Mesodermal cell (in vitro differentiated cells): ENCODE measurements at regions not wholly inside any gene's neighbourhood (a gene's known extent, or its start where the extent isn't known, plus 50 kb on each side); places are given as distances from the start of the nearest gene placed in this dataset.
"Not testable (repeated sequence)": the region's sequence is repeated elsewhere in the genome, so short reads cannot be mapped to it uniquely, and the experiment has no call there.

ENCODE experiments used
- H3K27ac ChIP-seq: 2 replicates; pipeline ENCODE4 v1.7.0; 2013; ENCODE audit warnings: mild to moderate bottlenecking, low read depth, low read length, moderate library complexity; ENCODE audit not compliant: severe bottlenecking
- H3K36me3 ChIP-seq: 2 replicates; pipeline ENCODE4 v1.7.1; 2013; ENCODE audit warnings: mild to moderate bottlenecking, low read length, moderate library complexity; ENCODE audit not compliant: control insufficient read depth, insufficient read depth
- H3K4me1 ChIP-seq: one replicate; pipeline ENCODE4 v1.7.1; 2013; ENCODE audit warnings: mild to moderate bottlenecking, low read length; ENCODE audit not compliant: insufficient read depth, control insufficient read depth, poor library complexity, severe bottlenecking
- H3K4me3 ChIP-seq: 2 replicates; pipeline ENCODE4 v1.7.0; 2013; ENCODE audit warnings: low read length, control low read depth, mild to moderate bottlenecking; ENCODE audit not compliant: insufficient read depth, poor library complexity, severe bottlenecking; ENCODE audit errors: extremely low read depth
- H3K9me3 ChIP-seq: 2 replicates; pipeline ENCODE4 v1.7.1; 2013; ENCODE audit warnings: mild to moderate bottlenecking, low read length, moderate library complexity; ENCODE audit not compliant: control insufficient read depth
- WGBS, 2 experiments: methylation state at CpG; one replicate each; pipeline ENCODE4 v1.1.5; 2013; ENCODE audit warnings: missing lambda C conversion rate in 2 of 2; ENCODE audit not compliant: insufficient coverage in 2 of 2; 5-methylcytosine and 5-hydroxymethylcytosine counted together

- WGBS, 2 experiments: no CpG with 5 or more reads among the region's 1 CpG
- not testable (repeated sequence) for H3K4me1 ChIP-seq, H3K4me3 ChIP-seq, H3K36me3 ChIP-seq, H3K9me3 ChIP-seq, H3K27ac ChIP-seq
Observed at GRCh38 chr2:87424763-87425154, 323.1 kb upstream of the PLGLB2 start.

GRCh38 chr2:87425191-87425590 is 322.7 kb upstream of the PLGLB2 start:
- H3K9me3 ChIP-seq, H3K27ac ChIP-seq, H3K36me3 ChIP-seq, H3K4me1 ChIP-seq, H3K4me3 ChIP-seq: not testable (repeated sequence)
- WGBS, 2 experiments: no CpG with 5 or more reads among the region's 3 CpGs

DNA sequence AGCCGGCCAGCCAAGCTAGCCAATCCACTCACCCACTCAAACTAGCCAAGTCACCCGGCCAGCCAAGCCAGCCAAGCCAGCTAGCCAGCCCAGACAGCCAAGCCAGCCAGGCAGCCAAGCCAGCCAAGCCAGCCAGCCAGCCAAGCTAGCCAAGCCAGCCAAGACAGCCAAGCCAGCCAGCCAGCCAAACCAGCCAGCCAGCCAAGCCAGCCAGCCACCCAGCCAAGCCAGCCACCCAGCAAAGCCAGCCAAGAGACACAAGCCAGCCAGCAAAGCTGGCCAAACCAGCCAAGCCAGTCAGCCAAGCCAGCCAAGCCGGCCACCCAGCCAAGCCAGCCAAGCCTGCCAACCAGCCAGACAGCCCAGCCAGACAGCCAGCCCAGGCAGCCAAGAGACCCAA is 322.2 kb upstream of the PLGLB2 start:
- WGBS, 2 experiments: 100% methylated on average over 1 of the region's 3 CpGs; no CpG with 5 or more reads in 1 of the 2 experiments
- not testable (repeated sequence) for H3K27ac ChIP-seq, H3K36me3 ChIP-seq, H3K4me1 ChIP-seq, H3K9me3 ChIP-seq, H3K4me3 ChIP-seq

GRCh38 chr2:87428452-87429130 is 319.3 kb upstream of the PLGLB2 start:
- not testable (repeated sequence) for H3K27ac ChIP-seq, H3K4me3 ChIP-seq, H3K9me3 ChIP-seq, H3K36me3 ChIP-seq, H3K4me1 ChIP-seq
- WGBS, 2 experiments: no CpG with 5 or more reads among the region's 2 CpGs

- not testable (repeated sequence) for H3K4me3 ChIP-seq, H3K27ac ChIP-seq, H3K9me3 ChIP-seq, H3K36me3 ChIP-seq, H3K4me1 ChIP-seq
- WGBS, 2 experiments: 50% methylated on average over 1 of the region's 9 CpGs; no CpG with 5 or more reads in 1 of the 2 experiments
Observed at GRCh38 chr2:87429206-87429930, 318.5 kb upstream of the PLGLB2 start.

- H3K9me3 ChIP-seq, H3K4me3 ChIP-seq, H3K27ac ChIP-seq, H3K36me3 ChIP-seq, H3K4me1 ChIP-seq: not testable (repeated sequence)
- 100% methylated on average over 1 of the region's 4 CpGs; no CpG with 5 or more reads in 1 of the 2 experiments for WGBS, 2 experiments
Observed at GRCh38 chr2:87429931-87430275, 318.0 kb upstream of the PLGLB2 start.

DNA sequence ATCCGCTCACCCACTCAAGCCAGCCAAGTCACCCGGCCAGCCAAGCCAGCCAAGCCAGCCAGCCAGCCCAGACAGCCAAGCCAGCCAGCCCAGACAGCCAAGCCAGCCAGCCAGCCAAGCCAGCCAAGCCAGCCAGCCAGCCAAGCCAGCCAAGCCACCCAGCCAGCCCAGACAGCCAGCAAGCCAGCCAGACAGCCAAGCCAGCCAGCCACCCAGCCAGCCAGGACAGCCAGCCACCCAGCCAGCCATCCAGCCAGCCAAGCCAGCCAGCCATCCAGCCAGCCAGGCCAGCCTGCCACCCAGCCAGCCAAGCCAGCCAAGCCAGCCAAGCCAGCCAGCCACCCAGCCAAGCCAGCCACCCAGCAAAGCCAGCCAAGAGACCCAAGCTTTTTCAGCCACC is 316.8 kb upstream of the PLGLB2 start:
- H3K4me3 ChIP-seq, H3K4me1 ChIP-seq, H3K9me3 ChIP-seq, H3K36me3 ChIP-seq, H3K27ac ChIP-seq: not testable (repeated sequence)
- no CpG with 5 or more reads among the region's 2 CpGs for WGBS, 2 experiments

DNA sequence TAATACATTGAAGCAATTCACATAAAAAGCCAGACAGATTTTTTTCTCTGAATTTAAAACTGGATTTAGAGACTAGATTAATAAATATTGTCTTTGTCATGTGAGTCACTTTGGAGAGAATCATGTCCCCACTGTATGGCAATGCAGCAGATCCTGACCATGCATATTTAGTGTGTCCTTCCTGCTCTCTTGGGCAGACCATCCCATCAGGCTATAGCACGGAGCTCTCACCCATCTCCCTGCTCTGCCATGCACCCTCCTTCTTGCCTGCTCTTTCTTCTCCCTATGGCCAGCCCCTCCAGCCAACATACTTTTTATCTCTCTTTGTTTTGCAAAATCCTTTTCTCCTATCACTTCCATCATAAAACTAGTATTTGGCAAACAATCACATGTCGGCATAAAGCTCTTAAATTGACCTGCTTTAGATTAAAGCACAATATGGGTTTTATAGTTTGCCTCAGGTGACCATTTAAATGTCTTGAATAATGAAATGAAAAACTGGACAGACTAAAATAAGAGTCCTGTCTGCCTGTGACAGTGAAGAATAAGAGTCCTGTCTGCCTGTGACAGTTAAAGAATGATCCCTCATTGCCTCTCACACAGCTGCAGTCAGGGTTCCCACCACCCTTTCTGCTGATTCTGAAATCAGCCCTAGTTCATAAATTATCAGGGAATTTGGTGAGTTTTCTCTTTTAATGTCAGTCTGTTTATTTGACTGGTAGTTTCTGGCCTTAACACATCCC is 315.0 kb upstream of the PLGLB2 start:
- not testable (repeated sequence) for H3K27ac ChIP-seq, H3K4me3 ChIP-seq, H3K9me3 ChIP-seq, H3K4me1 ChIP-seq, H3K36me3 ChIP-seq
- no CpG with 5 or more reads among the region's 2 CpGs for WGBS, 2 experiments

GRCh38 chr2:87436007-87436406 is 311.9 kb upstream of the PLGLB2 start:
- H3K36me3 ChIP-seq, H3K4me3 ChIP-seq, H3K27ac ChIP-seq, H3K9me3 ChIP-seq, H3K4me1 ChIP-seq: not testable (repeated sequence)
- no CpG with 5 or more reads among the region's 4 CpGs for WGBS, 2 experiments

GRCh38 chr2:87437701-87438260 is 310.1 kb upstream of the PLGLB2 start:
- H3K4me1 ChIP-seq, H3K4me3 ChIP-seq, H3K27ac ChIP-seq, H3K9me3 ChIP-seq, H3K36me3 ChIP-seq: not testable (repeated sequence)
- whole genome bisulfite sequencing, 2 experiments: 100% methylated on average over 1 of the region's 4 CpGs; no CpG with 5 or more reads in 1 of the 2 experiments
